ENCODE measurements at regions not wholly inside any gene's neighbourhood (a gene's known extent, or its start where the extent isn't known, plus 50 kb on each side); places are given as distances from the start of the nearest gene placed in this dataset.

DNA sequence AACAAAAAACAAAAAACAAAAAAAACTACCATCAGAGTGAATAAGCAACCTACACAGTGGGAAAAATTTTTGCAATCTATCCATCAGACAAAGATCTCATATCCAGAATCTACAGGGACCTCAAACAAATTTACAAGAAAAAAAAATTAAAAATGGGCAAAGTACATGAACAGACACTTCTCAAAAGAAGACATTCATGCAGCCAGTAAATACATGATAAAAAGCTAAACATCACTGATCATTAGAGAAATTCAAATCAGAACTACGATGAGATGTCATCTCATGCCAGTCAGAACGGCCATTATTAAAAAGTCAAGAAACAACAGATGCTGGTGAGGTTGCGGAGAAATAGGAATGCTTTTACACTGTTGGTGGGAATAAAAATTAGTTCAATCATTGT is 466.5 kb upstream of the ATXN7L3B start:
- H3K27me3 ChIP-seq (ENCODE audit: control insufficient read depth in 3 of 3, insufficient read depth in 3 of 3, low read length in 2 of 3): no peaks in the 10 kb centered on the region
- H3K9ac ChIP-seq (ENCODE audit: insufficient read depth in 1 of 2, low read length in 2 of 2): no peak overlapping the region
- no peak overlapping the region for H3K27ac ChIP-seq (ENCODE audit: low read depth in 1 of 2, low read length in 1 of 2)
- WGBS, 2 donors: 92 to 93% methylated on average over 3 of the region's 3 CpGs
- ATAC-seq (ENCODE audit: insufficient read depth, low FRiP score) (no peak), DNase-seq (no peak)
- no peaks in the 10 kb centered on the region for H3K4me1 ChIP-seq (ENCODE audit: control insufficient read depth in 5 of 5, insufficient read depth in 5 of 5, low read length in 5 of 5)
- TF ChIP-seq, protein P1, sequence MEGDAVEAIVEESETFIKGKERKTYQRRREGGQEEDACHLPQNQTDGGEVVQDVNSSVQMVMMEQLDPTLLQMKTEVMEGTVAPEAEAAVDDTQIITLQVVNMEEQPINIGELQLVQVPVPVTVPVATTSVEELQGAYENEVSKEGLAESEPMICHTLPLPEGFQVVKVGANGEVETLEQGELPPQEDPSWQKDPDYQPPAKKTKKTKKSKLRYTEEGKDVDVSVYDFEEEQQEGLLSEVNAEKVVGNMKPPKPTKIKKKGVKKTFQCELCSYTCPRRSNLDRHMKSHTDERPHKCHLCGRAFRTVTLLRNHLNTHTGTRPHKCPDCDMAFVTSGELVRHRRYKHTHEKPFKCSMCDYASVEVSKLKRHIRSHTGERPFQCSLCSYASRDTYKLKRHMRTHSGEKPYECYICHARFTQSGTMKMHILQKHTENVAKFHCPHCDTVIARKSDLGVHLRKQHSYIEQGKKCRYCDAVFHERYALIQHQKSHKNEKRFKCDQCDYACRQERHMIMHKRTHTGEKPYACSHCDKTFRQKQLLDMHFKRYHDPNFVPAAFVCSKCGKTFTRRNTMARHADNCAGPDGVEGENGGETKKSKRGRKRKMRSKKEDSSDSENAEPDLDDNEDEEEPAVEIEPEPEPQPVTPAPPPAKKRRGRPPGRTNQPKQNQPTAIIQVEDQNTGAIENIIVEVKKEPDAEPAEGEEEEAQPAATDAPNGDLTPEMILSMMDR (IDR thresholded peaks at IDR 0.05; ENCODE audit: control extremely low read depth, extremely low read depth): no peak
- H3K4me3 ChIP-seq: no peak overlapping the region
- peaks cover 0 to 4% (median 1%) of the 10 kb centered on the region in 4 donors for H3K9me3 ChIP-seq (ENCODE audit: control insufficient read depth in 4 of 4, insufficient read depth in 3 of 4, low read length in 3 of 4)
- no peaks in the 10 kb centered on the region for H3K36me3 ChIP-seq (ENCODE audit: control insufficient read depth in 4 of 4, insufficient read depth in 4 of 4, low read length in 4 of 4)

- no peak overlapping the region for H3K4me3 ChIP-seq
- H3K9me3 ChIP-seq (ENCODE audit: control insufficient read depth in 4 of 4, insufficient read depth in 3 of 4, low read length in 3 of 4): no peaks in the 10 kb centered on the region
- no peaks in the 10 kb centered on the region for H3K4me1 ChIP-seq (ENCODE audit: control insufficient read depth in 5 of 5, insufficient read depth in 5 of 5, low read length in 5 of 5)
- no peak for ATAC-seq (ENCODE audit: insufficient read depth, low FRiP score)
- TF ChIP-seq, protein P1 (IDR thresholded peaks at IDR 0.05; ENCODE audit: control extremely low read depth, extremely low read depth): no peak
- no peak overlapping the region for H3K27ac ChIP-seq (ENCODE audit: low read depth in 1 of 2, low read length in 1 of 2)
- H3K27me3 ChIP-seq (ENCODE audit: control insufficient read depth in 3 of 3, insufficient read depth in 3 of 3, low read length in 2 of 3): no peaks in the 10 kb centered on the region
- H3K36me3 ChIP-seq (ENCODE audit: control insufficient read depth in 4 of 4, insufficient read depth in 4 of 4, low read length in 4 of 4): no peaks in the 10 kb centered on the region
- no peak for DNase-seq
- H3K9ac ChIP-seq (ENCODE audit: insufficient read depth in 1 of 2, low read length in 2 of 2): no peak overlapping the region
Measured at GRCh38 chr12:74076918-74077317, 460.7 kb upstream of the ATXN7L3B start.

GRCh38 chr12:74105434-74105833 is 432.2 kb upstream of the ATXN7L3B start:
- 56 to 63% methylated on average over 2 of the region's 2 CpGs for WGBS, 2 donors
- H3K9me3 ChIP-seq (ENCODE audit: control insufficient read depth in 4 of 4, insufficient read depth in 3 of 4, low read length in 3 of 4): no peaks in the 10 kb centered on the region
- TF ChIP-seq, protein P1 (IDR thresholded peaks at IDR 0.05; ENCODE audit: control extremely low read depth, extremely low read depth): no peak
- DNase-seq: no peak
- no peaks in the 10 kb centered on the region for H3K36me3 ChIP-seq (ENCODE audit: control insufficient read depth in 4 of 4, insufficient read depth in 4 of 4, low read length in 4 of 4)
- no peak overlapping the region for H3K9ac ChIP-seq (ENCODE audit: insufficient read depth in 1 of 2, low read length in 2 of 2)
- no peak for ATAC-seq (ENCODE audit: insufficient read depth, low FRiP score)
- no peak overlapping the region for H3K4me3 ChIP-seq
- H3K27ac ChIP-seq (ENCODE audit: low read depth in 1 of 2, low read length in 1 of 2): no peak overlapping the region
- H3K4me1 ChIP-seq (ENCODE audit: control insufficient read depth in 5 of 5, insufficient read depth in 5 of 5, low read length in 5 of 5): no peaks in the 10 kb centered on the region
- no peaks in the 10 kb centered on the region for H3K27me3 ChIP-seq (ENCODE audit: control insufficient read depth in 3 of 3, insufficient read depth in 3 of 3, low read length in 2 of 3)

GRCh38 chr12:74108729-74109128 is 428.9 kb upstream of the ATXN7L3B start:
- DNase-seq (no peak), ATAC-seq (ENCODE audit: insufficient read depth, low FRiP score) (no peak)
- TF ChIP-seq, protein P1 (IDR thresholded peaks at IDR 0.05; ENCODE audit: control extremely low read depth, extremely low read depth): no peak
- 85 to 87% methylated on average over 2 of the region's 2 CpGs for WGBS, 2 donors
- Histone ChIP-seq H3K27ac (ENCODE audit: low read depth in 1 of 2, low read length in 1 of 2) (no peak overlapping the region), H3K27me3 (ENCODE audit: control insufficient read depth in 3 of 3, insufficient read depth in 3 of 3, low read length in 2 of 3) (no peaks in the 10 kb centered on the region), H3K9ac (ENCODE audit: insufficient read depth in 1 of 2, low read length in 2 of 2) (no peak overlapping the region), H3K36me3 (ENCODE audit: control insufficient read depth in 4 of 4, insufficient read depth in 4 of 4, low read length in 4 of 4) (no peaks in the 10 kb centered on the region), H3K9me3 (ENCODE audit: control insufficient read depth in 4 of 4, insufficient read depth in 3 of 4, low read length in 3 of 4) (no peaks in the 10 kb centered on the region), H3K4me1 (ENCODE audit: control insufficient read depth in 5 of 5, insufficient read depth in 5 of 5, low read length in 5 of 5) (no peaks in the 10 kb centered on the region), H3K4me3 (no peak overlapping the region)
